NCI-H526 treated with DMSO at 0.1 percent for 48 hours (cell line): ENCODE measurements at regions not wholly inside any gene's neighbourhood (a gene's known extent, or its start where the extent isn't known, plus 50 kb on each side); places are given as distances from the start of the nearest gene placed in this dataset.

Experiments
- DNase-seq: peaks from one replicate; lab custom pipeline; 2025; lab: John Stamatoyannopoulos, UW

- DNase-seq, result no peak
Measured at GRCh38 chr15:47405365-47406162, 311.7 kb upstream of the SEMA6D start.

DNA sequence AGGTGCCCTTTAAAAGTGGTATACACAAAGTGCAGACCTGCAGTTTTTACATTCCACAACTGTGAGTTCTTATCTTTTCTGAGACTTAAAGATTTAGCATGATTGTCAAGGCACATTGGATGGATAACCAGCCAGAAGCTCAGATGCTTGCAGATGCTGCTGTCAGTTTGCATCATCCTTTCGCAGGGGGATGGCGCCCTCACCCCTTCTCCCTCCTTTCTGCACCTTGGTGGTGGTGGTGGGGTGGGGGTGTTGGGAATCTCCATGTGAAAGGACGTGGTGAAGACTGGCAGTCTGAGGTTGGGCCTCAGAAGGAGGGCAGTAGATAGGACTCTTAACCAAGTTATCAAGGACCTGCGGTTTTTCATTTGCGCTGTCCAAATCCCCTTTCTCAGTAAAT, 309.6 kb upstream of the SEMA6D start:
- no peak for DNase-seq

- DNase-seq, result no peak
Measured at GRCh38 chr15:47409038-47409437, 308.3 kb upstream of the SEMA6D start.

DNA sequence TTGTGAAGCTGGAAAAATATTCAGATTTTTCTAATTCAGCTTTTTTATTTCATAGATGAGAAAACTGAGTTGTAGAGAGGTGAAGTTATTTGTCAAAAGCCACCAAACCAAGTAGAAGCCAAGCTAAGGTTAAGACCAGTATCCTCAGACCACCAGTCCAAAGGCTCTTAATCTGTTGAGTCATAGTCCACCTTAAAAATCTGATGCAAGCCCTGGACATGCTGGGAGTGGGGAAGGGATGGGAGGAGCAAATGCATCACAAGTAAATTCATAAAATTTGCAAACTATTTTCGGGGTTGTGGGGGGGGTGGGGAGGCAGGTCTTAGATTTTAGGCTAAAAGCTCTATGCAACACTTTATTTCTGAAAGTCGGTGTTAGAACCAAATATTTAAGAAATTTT, 307.7 kb upstream of the SEMA6D start:
- no peak for DNase-seq

DNA sequence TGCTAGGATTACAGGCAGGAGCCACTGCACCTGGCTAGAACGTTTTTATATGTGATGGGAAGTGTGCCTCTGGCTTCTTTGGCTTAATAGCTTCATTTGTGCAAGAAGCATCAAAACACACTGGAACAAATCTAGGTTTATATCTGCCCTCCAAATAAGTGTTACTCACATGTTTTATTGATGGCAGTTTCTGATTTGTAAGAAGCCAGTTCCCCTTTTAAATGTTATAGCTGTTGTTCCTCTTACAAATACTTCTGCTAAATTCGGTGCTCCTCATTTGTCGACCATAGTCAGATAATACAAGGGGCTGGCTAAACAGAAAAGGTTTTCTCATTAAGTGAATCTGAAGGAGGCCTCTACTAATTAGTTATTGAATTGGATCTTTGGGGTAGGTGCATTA, 307.1 kb upstream of the SEMA6D start:
- no peak for DNase-seq

DNA sequence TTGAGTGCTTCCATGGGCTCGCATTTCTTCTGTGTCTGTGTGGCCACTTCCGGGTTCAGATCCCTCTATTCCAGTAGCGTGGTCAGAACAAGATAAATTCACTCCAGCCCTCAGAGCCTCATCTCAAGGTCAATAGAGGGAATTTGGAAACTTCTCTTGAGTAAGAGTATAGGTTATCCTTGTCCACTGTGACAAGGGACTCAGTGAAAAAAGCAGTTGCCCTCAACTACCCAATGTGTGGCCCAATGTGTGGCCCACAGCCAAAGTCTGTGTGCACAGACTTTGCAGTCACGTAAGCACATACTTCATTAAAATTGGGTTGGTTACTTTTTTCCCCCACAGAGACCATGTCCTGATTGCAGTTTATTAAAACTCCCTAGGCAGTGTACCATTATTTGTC, 305.6 kb upstream of the SEMA6D start:
- DNase-seq, result no peak

DNA sequence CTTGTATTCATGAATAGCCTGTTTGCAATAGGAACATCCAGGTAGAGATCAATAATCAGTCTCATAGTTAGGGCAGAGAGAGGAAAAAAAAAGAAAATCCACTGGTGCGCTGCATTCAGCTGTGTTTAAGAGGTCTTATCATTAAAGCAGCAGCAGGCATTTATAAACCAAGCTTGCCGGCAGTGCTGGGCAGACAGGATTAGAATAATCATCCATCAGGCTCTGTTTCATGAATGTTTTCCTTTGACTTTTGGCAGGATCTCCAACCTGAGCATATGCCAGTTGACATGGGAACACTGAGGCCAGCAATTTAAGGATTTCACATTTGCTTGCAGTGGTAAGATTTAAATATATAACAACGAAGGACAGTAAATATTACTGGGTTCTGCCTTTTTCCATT, 305.2 kb upstream of the SEMA6D start:
- DNase-seq, result no peak

DNA sequence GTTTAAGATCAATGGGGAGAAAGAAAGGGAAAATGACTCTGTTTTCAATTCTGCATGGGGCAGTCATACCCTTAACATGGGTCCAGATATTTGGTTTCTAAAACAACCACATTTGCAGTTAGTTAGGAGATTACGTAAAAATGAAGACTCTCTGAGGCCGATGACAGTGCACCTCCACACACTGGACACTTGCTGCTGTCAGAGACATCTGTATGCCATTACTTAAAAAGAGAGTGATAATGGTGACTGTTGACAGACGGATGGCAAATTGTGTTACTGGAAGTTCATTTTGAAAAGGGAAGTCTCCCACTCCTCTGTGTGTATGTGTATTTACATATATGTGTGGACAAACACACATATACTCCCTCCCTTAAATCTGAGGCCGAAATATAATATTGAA, 304.5 kb upstream of the SEMA6D start:
- DNase-seq, result no peak

- DNase-seq, result no peak
Measured at GRCh38 chr15:47414207-47414606, 303.1 kb upstream of the SEMA6D start.

DNA sequence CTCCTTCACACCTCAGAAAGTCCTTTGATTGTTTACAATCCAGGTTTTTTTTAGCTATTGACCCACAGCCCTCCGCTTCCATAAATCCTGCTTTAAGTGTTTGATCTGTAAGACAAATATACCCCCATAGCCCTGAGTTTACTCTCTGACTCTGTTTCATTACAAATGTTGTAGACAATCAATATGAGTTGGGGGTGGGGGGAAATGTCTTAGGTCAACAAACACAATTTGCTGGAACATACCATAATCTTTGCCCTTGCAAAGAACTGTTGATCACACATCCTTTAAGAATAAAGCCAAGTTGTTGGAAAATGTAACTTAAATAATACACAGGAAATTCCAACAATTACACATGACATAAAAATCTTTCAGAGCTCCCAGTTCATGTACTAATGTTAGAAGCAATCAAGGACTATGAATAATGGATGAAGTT, 301.8 kb upstream of the SEMA6D start:
- DNase-seq, result no peak

DNA sequence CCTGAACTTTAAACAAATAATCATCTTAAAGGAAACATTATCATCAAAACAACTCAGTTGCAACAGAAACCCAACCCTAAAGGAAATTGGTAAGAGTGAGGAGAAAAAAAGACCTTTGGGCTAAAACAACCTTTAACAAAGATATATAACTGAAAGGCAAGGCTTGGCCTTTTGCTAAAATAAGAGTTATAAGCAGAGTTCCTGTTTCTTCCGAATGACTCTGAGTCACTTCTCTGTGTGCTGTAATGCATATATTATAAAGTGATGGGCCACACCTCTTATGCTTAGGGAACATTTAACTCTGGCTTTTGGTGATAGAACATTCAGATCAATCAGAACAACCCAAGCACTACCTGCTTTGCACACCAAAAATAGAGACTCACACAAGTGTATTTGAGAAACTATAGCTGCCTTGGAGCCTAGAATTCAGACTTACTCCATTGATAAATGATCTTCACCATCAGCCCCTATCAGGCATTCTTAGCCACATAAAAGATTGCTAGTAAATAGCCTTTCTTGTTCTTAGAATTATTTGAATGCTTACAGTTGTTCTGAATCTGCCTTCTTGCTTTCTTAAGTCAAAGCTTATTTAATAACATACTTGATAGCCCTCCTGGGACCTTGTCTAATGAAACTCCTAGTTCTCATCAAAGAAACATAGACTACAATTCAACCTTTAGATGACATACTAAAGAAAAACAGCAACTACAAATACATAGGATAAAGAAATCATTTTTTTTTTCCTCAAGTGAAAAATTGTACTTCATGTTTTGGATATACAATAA, 294.2 kb upstream of the SEMA6D start:
- no peak for DNase-seq

DNA sequence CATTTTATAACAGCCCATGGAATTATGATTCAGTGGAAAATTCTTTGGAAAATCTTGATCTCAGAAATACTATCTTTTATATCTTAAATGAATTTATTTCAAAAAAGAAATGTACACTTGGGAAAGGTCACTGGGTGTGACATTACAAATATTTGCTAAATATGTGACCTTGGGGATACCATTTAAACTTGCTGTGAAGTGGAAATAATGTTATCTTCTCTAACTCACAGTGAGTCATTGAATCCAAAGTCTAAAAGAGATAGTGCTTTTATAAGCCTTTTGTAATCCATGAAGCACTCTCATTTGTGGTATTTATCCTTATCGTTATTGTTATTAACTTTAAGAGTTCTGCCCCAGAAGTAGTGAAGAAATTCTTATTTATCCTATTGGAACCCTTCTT, 289.8 kb upstream of the SEMA6D start:
- DNase-seq, result no peak

DNA sequence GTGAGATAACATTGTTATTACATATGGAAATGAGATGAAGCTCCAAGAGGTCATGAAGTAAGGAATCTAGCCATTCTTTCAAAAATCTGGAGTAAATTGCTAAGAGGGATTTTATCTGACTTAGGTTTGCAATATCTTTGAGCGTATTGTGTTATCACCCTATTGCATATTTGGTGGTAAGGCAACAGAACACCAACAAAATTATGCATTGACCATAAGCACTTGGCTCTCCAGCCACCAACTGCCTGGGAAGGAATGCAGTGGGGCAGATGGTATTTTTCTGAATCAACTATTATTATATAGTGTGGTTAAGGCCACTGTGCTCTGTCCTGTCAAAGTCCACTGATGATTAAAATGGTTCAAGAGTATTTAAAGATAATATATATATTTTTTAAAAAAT, 287.9 kb upstream of the SEMA6D start:
- no peak for DNase-seq

DNA sequence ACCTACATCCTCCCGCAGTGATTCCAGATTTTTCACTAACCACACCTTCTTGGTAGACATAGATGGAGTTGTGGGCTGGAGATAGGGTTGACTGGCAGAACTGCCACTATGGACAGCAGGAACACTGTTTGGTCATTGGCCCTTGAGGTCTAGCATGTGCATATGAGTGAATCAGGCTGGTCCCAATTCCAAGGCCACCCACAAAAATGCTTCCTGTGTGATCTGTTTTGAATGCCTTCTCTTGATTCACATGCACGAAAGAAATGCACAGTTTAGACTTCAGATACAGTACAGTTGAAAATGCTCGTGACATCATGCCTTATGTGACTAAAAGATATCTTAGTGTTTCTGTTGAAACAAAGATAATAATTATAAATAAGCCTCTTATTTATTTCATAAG, 285.8 kb upstream of the SEMA6D start:
- DNase-seq, result no peak

DNA sequence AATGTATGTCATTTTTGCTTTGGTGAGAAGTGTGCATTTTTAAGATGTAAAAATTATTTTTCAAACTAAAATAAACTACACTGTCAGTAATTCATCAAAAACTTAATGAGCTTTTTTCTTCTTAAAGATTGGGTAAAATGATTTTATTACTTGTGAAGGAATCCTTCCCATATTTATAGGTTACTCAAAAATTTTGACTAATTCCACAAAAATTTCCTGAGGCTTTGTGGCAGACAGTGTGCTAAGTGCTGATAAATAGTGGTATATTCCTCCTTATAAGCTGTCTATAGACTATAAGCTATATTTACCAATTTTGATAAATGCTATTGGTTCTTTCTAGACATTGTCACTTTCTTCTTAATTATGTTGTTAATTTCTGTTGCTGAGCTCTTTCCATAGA, 284.5 kb upstream of the SEMA6D start:
- no peak for DNase-seq

DNA sequence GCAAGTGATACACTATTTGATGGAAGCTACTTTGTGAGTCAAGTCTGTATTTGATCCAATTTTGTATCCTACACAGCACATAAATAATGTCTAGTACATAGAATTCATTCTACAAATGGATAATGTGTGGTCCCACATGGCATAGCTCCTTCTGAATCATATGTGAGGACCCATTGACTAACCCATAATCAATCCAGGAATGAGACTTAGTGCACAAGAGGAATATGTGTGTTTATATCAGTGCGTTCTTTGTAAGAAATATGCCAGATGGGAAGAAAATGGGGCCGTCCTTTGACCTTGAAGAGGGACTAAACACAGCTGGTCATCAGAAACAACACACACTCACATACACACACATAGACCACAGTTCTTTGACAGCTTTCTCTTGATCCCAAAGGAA, 282.7 kb upstream of the SEMA6D start:
- no peak for DNase-seq

DNA sequence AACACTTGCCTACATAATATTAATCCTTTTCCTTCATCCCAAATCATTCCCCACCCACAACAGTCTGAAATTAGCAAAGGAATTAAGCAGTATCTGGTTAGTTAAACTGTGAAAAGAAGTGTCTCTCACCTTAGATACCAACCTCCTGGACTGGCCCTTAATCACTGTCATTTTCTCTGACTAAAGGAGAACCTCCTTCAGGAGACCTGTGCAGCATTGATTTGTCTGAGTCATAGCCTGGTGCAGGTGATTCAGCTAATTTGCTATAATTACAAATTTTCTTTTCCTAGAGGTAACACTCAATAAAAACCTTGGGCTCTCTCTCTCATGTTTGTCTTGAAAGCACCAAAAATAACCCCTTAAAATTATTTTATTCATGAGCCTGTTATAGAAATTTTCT, 279.8 kb upstream of the SEMA6D start:
- DNase-seq, result no peak

- DNase-seq, result no peak
Measured at GRCh38 chr15:47439146-47440111, 277.9 kb upstream of the SEMA6D start.

- no peak for DNase-seq
Measured at GRCh38 chr15:47442371-47442770, 274.9 kb upstream of the SEMA6D start.

- no peak for DNase-seq
Measured at GRCh38 chr15:47443839-47444238, 273.5 kb upstream of the SEMA6D start.

- no peak for DNase-seq
Measured at GRCh38 chr15:47445723-47446392, 271.4 kb upstream of the SEMA6D start.
